MCF 10A (cell line): ENCODE measurements at regions not wholly inside any gene's neighbourhood (a gene's known extent, or its start where the extent isn't known, plus 50 kb on each side); places are given as distances from the start of the nearest gene placed in this dataset.

Experiments
- BruUV-seq: library from RNA; stranded (reverse); fragments of 400-500 nt; replicated peaks from 2 replicates; lab custom pipeline; 2021; lab: Mats Ljungman, UMichigan
- CTCF ChIA-PET: fragments of 300-600 bp; sonication (Branson Sonifier 250); formaldehyde crosslinking; extraction: SDS; loops from one replicate; lab custom pipeline; 2021; ENCODE audit warnings: antibody characterized with exemption, inconsistent platforms; lab: Yijun Ruan, JAX
- POLR2A ChIA-PET: fragments of 300-600, 350-650 bp; sonication (Branson Sonifier 250); formaldehyde crosslinking; extraction: SDS; loops from one replicate; lab custom pipeline; 2020; ENCODE audit warnings: antibody characterized with exemption, inconsistent platforms; lab: Yijun Ruan, JAX
- DNase-seq: peaks from one replicate; pipeline ENCODE4 v3.0.0-alpha.2; 2018; ENCODE audit not compliant: unreplicated experiment
- H3K27ac Mint-ChIP-seq: one replicate; pipeline ENCODE4 v1.8.0; 2022; ENCODE audit warnings: mild to moderate bottlenecking, low read depth, mixed read lengths; ENCODE audit not compliant: unreplicated experiment
- H3K27me3 Mint-ChIP-seq: one replicate; pipeline ENCODE4 v1.8.0; 2022; ENCODE audit warnings: mixed read lengths; ENCODE audit not compliant: insufficient read depth, unreplicated experiment
- H3K36me3 Mint-ChIP-seq: one replicate; pipeline ENCODE4 v1.8.0; 2022; ENCODE audit warnings: mild to moderate bottlenecking, moderate library complexity, mixed read lengths; ENCODE audit not compliant: insufficient read depth, unreplicated experiment
- H3K4me1 Mint-ChIP-seq: one replicate; pipeline ENCODE4 v1.8.0; 2022; ENCODE audit warnings: mixed read lengths; ENCODE audit not compliant: insufficient read depth, unreplicated experiment
- H3K4me3 Mint-ChIP-seq: one replicate; pipeline ENCODE4 v1.8.0; 2022; ENCODE audit warnings: mild to moderate bottlenecking, moderate library complexity, mixed read lengths; ENCODE audit not compliant: unreplicated experiment
- H3K9me3 Mint-ChIP-seq: one replicate; pipeline ENCODE4 v1.8.0; 2022; ENCODE audit warnings: mixed read lengths; ENCODE audit not compliant: unreplicated experiment
- intact Hi-C: fragments of 100-400 bp; cut with micrococcal nuclease; formaldehyde crosslinking; loops from 2 replicates; pipeline ENCODE4 v1.14.1; 2022
- TF ChIP-seq, protein P1 (sequence below): fragments of 200-600 bp; IDR thresholded peaks from one replicate; pipeline ENCODE4 v1.8.0; 2022; ENCODE audit warnings: antibody characterized with exemption, mild to moderate bottlenecking; ENCODE audit not compliant: unreplicated experiment

GRCh38 chrX:124725502-124725901 is 379.1 kb downstream of the SH2D1A start:
- BruUV-seq = no TSS peak
- intact Hi-C loops = no loop called here
- Mint-ChIP-seq H3K4me3 (no peak overlapping the region), H3K27me3 (no peaks in the 10 kb centered on the region), H3K9me3 (peaks cover 5% of the 10 kb centered on the region), H3K4me1 (no peaks in the 10 kb centered on the region), H3K27ac (no peak overlapping the region), H3K36me3 (no peaks in the 10 kb centered on the region)
- TF ChIP-seq, protein P1, sequence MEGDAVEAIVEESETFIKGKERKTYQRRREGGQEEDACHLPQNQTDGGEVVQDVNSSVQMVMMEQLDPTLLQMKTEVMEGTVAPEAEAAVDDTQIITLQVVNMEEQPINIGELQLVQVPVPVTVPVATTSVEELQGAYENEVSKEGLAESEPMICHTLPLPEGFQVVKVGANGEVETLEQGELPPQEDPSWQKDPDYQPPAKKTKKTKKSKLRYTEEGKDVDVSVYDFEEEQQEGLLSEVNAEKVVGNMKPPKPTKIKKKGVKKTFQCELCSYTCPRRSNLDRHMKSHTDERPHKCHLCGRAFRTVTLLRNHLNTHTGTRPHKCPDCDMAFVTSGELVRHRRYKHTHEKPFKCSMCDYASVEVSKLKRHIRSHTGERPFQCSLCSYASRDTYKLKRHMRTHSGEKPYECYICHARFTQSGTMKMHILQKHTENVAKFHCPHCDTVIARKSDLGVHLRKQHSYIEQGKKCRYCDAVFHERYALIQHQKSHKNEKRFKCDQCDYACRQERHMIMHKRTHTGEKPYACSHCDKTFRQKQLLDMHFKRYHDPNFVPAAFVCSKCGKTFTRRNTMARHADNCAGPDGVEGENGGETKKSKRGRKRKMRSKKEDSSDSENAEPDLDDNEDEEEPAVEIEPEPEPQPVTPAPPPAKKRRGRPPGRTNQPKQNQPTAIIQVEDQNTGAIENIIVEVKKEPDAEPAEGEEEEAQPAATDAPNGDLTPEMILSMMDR = no peak
- ChIA-PET CTCF (no interaction called here), POLR2A (no interaction called here)
- no peak for DNase-seq

DNA sequence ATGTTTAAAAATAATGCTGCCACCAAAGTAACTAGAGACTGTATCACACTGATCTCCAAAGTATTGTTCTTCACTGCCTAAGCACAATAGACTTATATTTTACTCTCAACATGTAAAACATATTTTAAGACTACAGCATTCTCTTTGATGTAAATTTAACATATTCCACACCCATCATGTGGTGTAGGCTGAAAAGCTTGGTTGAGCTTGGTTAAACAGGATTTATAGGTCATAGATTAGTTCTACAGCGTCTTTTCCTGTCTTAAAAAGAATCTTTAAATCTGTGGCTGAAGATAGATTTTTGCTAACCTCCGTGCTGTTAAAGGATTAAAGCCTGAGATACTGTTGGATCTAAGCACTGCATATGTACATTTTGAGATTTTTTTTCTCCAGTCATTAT is 379.9 kb downstream of the SH2D1A start:
- TF ChIP-seq, protein P1 = no peak
- Mint-ChIP-seq H3K27ac (no peak overlapping the region), H3K4me3 (no peak overlapping the region), H3K4me1 (no peaks in the 10 kb centered on the region), H3K27me3 (no peaks in the 10 kb centered on the region), H3K36me3 (no peaks in the 10 kb centered on the region), H3K9me3 (peaks cover 5% of the 10 kb centered on the region)
- intact Hi-C loops = no loop called here
- no peak for DNase-seq
- no TSS peak for BruUV-seq
- ChIA-PET POLR2A (no interaction called here), CTCF (interaction anchor here (0.7 kb wide), 1 partner anchor 23 kb away, joined by 4 read pairs; no protein-coding TSS in a partner anchor)

DNA sequence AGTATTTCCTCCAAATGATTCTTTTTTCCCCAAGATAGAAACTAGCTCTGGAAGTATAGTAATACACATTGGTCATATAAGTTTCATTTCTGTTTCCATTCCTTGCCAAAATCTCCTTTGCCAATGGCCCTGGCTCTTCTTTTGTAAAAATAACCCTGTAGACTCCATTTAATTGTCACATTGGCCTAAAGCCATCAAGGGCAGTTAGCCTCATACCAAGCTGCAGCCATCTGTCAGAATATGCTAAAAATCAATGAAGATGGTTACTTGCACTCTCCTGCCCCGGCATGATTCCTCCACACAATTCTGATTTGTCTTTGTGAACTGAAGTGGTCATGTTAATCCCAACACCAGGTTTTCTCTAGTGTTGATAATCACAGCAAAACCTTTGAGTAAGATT is 380.5 kb downstream of the SH2D1A start:
- intact Hi-C loops = no loop called here
- ChIA-PET POLR2A (no interaction called here), CTCF (no interaction called here)
- Mint-ChIP-seq H3K4me3 (no peak overlapping the region), H3K27ac (no peak overlapping the region), H3K9me3 (peaks cover 5% of the 10 kb centered on the region), H3K4me1 (no peaks in the 10 kb centered on the region), H3K27me3 (no peaks in the 10 kb centered on the region), H3K36me3 (no peaks in the 10 kb centered on the region)
- DNase-seq = no peak
- TF ChIP-seq, protein P1 = no peak
- no TSS peak for BruUV-seq

DNA sequence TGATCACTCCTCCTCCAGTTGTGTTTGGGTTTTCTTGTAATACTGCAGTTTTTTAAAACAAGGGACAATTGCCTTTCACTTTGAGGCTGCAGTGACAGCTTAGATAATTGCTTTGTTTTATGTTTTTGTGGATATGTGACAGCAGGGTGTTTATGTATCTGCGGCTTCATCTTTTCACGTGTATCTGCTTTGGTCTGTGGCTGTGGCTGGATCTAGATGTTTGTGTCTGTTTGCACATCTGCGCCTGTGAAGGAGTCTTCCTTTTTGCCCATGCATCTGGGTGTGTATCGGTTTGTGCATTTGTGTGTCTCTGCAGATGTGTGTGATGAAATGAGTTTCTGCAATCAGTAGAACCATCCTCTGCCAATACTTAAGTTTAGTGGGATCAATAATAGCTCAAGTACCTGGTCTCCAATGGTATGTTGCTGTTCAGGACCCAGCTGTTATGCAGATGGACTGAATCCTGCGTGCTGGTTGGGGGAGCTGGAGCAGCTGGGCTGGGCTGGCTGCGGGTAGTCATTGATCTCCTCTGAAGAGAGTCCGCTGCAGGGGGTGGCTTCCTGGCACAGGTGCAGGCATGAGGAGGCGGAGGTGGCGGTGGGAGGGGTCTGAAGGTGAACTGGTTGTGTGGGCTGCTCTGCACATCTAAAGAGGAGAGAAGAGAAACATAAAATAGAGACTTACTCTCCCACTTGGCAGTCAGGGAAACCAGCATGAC is 390.3 kb downstream of the SH2D1A start:
- intact Hi-C loops = no loop called here
- Mint-ChIP-seq H3K36me3 (no peaks in the 10 kb centered on the region), H3K27ac (no peak overlapping the region), H3K27me3 (no peaks in the 10 kb centered on the region), H3K4me3 (no peak overlapping the region), H3K9me3 (no peaks in the 10 kb centered on the region), H3K4me1 (no peaks in the 10 kb centered on the region)
- BruUV-seq = no TSS peak
- DNase-seq = no peak
- TF ChIP-seq, protein P1 = no peak
- ChIA-PET CTCF (no interaction called here), POLR2A (no interaction called here)
